Neural progenitor cell (in vitro differentiated cells): ENCODE measurements at regions not wholly inside any gene's neighbourhood (a gene's known extent, or its start where the extent isn't known, plus 50 kb on each side); places are given as distances from the start of the nearest gene placed in this dataset.

Source experiments
- DNase-seq: peaks from one replicate; pipeline ENCODE4 v3.0.0-alpha.2; 2016; ENCODE audit warnings: low spot score
- H2AFZ ChIP-seq: fragments of 200-600 bp; sonication (generic); replicated peaks from 2 replicates; pipeline ENCODE4 v1.6.1; 2016; ENCODE audit warnings: antibody characterized with exemption
- H3F3A ChIP-seq: fragments of 200-600 bp; sonication (generic); 2 replicates; pipeline ENCODE4 v1.6.1; 2016; ENCODE audit warnings: antibody characterized with exemption, low read depth
- H3K27ac ChIP-seq: fragments of 200-600 bp; sonication (generic); 2 replicates; pipeline ENCODE4 v1.5.1; 2016; ENCODE audit warnings: mild to moderate bottlenecking
- H3K27me3 ChIP-seq: fragments of 200-600 bp; sonication (generic); 2 replicates; pipeline ENCODE4 v1.6.1; 2016; ENCODE audit warnings: mild to moderate bottlenecking, moderate library complexity
- H3K36me3 ChIP-seq: fragments of 200-600 bp; sonication (generic); 2 replicates; pipeline ENCODE4 v1.5.1; 2016
- H3K4me1 ChIP-seq: fragments of 200-600 bp; sonication (generic); 2 replicates; pipeline ENCODE4 v1.6.1; 2016; ENCODE audit warnings: mixed run types
- H3K4me2 ChIP-seq: fragments of 200-600 bp; sonication (generic); 2 replicates; pipeline ENCODE4 v1.6.1; 2016
- H3K4me3 ChIP-seq: fragments of 200-600 bp; sonication (generic); 2 replicates; pipeline ENCODE4 v1.5.1; 2016
- H3K79me2 ChIP-seq: fragments of 200-600 bp; sonication (generic); 2 replicates; pipeline ENCODE4 v1.6.1; 2016; ENCODE audit warnings: low read depth
- H3K9ac ChIP-seq: fragments of 200-600 bp; sonication (generic); 2 replicates; pipeline ENCODE4 v1.6.1; 2016
- H3K9me3 ChIP-seq: fragments of 200-600 bp; sonication (generic); 2 replicates; pipeline ENCODE4 v1.5.1; 2016; ENCODE audit warnings: low read depth
- H4K20me1 ChIP-seq: fragments of 200-600 bp; sonication (generic); 2 replicates; pipeline ENCODE4 v1.6.1; 2016; ENCODE audit warnings: low read depth
- H3K27ac Mint-ChIP-seq: 3 replicates; pipeline ENCODE4 v1.8.0; 2021; ENCODE audit warnings: mixed read lengths
- H3K27me3 Mint-ChIP-seq: 2 replicates; pipeline ENCODE4 v1.8.0; 2022; ENCODE audit warnings: low read depth, mild to moderate bottlenecking, inconsistent platforms, moderate library complexity, mixed read lengths; ENCODE audit not compliant: insufficient read depth
- H3K36me3 Mint-ChIP-seq: 3 replicates; pipeline ENCODE4 v1.8.0; 2021; ENCODE audit warnings: mixed read lengths
- H3K4me1 Mint-ChIP-seq: 3 replicates; pipeline ENCODE4 v1.8.0; 2021; ENCODE audit warnings: mixed read lengths
- H3K4me3 Mint-ChIP-seq: 3 replicates; pipeline ENCODE4 v1.8.0; 2021; ENCODE audit warnings: mild to moderate bottlenecking, moderate library complexity, mixed read lengths
- H3K9me3 Mint-ChIP-seq: 3 replicates; pipeline ENCODE4 v1.8.0; 2020; ENCODE audit warnings: mixed read lengths
- CTCF ChIP-seq: fragments of 200-600 bp; sonication (generic); IDR thresholded peaks from 2 replicates; pipeline ENCODE4 v1.5.1; 2017; ENCODE audit warnings: antibody characterized with exemption, mild to moderate bottlenecking
- EZH2 ChIP-seq: fragments of 200-600 bp; sonication (generic); IDR thresholded peaks from 2 replicates; pipeline ENCODE4 v1.6.1; 2017; ENCODE audit warnings: antibody characterized with exemption, mild to moderate bottlenecking, moderate library complexity
- EZH2phosphoT487 ChIP-seq: fragments of 200-600 bp; sonication (generic); IDR thresholded peaks from 2 replicates; pipeline ENCODE4 v1.6.1; 2017; ENCODE audit warnings: antibody characterized with exemption

- no peaks in the 10 kb centered on the region for H3K27me3 Mint-ChIP-seq
- no peak overlapping the region for H3K4me3 Mint-ChIP-seq
- H3K4me2 ChIP-seq = no peak overlapping the region
- peaks cover 18% of the 10 kb centered on the region for H3K4me1 ChIP-seq
- H3K4me1 Mint-ChIP-seq = peaks cover 12% of the 10 kb centered on the region
- no peak overlapping the region for H2AFZ ChIP-seq
- no peak for DNase-seq
- no peaks in the 10 kb centered on the region for H3F3A ChIP-seq
- H3K9me3 ChIP-seq = no peaks in the 10 kb centered on the region
- no peaks in the 10 kb centered on the region for H3K36me3 Mint-ChIP-seq
- H3K79me2 ChIP-seq = no peaks in the 10 kb centered on the region
- H3K27ac Mint-ChIP-seq = no peak overlapping the region
- H3K4me3 ChIP-seq = no peak overlapping the region
- no peaks in the 10 kb centered on the region for H4K20me1 ChIP-seq
- no peak overlapping the region for H3K9ac ChIP-seq
- TF ChIP-seq CTCF = no peak
- no peak for TF ChIP-seq EZH2
- TF ChIP-seq EZH2phosphoT487 = no peak
- H3K27ac ChIP-seq = no peak overlapping the region
- no peaks in the 10 kb centered on the region for H3K36me3 ChIP-seq
- no peaks in the 10 kb centered on the region for H3K27me3 ChIP-seq
- no peaks in the 10 kb centered on the region for H3K9me3 Mint-ChIP-seq
Observed at GRCh38 chr10:83222300-83222699, 917.0 kb upstream of the GHITM start.

- H2AFZ ChIP-seq = peak overlapping the region; percentile 77
- peak overlapping the region; percentile 59 for H3K27ac Mint-ChIP-seq
- H3K4me3 Mint-ChIP-seq = no peak overlapping the region
- no peaks in the 10 kb centered on the region for H3K79me2 ChIP-seq
- H3K4me2 ChIP-seq = no peak overlapping the region
- no peaks in the 10 kb centered on the region for H3K36me3 Mint-ChIP-seq
- H3K4me1 ChIP-seq = peaks cover 16% of the 10 kb centered on the region
- H3K9me3 ChIP-seq = no peaks in the 10 kb centered on the region
- no peaks in the 10 kb centered on the region for H3K9me3 Mint-ChIP-seq
- H3K36me3 ChIP-seq = no peaks in the 10 kb centered on the region
- H3K27ac ChIP-seq = no peak overlapping the region
- no peaks in the 10 kb centered on the region for H3F3A ChIP-seq
- DNase-seq = peak; percentile 49
- no peaks in the 10 kb centered on the region for H3K27me3 ChIP-seq
- no peak for TF ChIP-seq EZH2phosphoT487
- TF ChIP-seq CTCF = no peak
- TF ChIP-seq EZH2 = no peak
- no peaks in the 10 kb centered on the region for H4K20me1 ChIP-seq
- peaks cover 12% of the 10 kb centered on the region for H3K4me1 Mint-ChIP-seq
- no peak overlapping the region for H3K9ac ChIP-seq
- no peaks in the 10 kb centered on the region for H3K27me3 Mint-ChIP-seq
- no peak overlapping the region for H3K4me3 ChIP-seq
Observed at GRCh38 chr10:83222832-83223742, 916.2 kb upstream of the GHITM start.

GRCh38 chr10:83225781-83226180 lies 913.5 kb upstream of the GHITM start:
- H3K27me3 Mint-ChIP-seq = peaks cover 2% of the 10 kb centered on the region
- no peak for DNase-seq
- Histone ChIP-seq H3K9me3 (no peaks in the 10 kb centered on the region), H4K20me1 (no peaks in the 10 kb centered on the region), H3K4me3 (no peak overlapping the region), H3F3A (no peaks in the 10 kb centered on the region), H3K27me3 (no peaks in the 10 kb centered on the region), H3K9ac (no peak overlapping the region), H3K27ac (no peak overlapping the region), H3K4me2 (no peak overlapping the region), H3K36me3 (no peaks in the 10 kb centered on the region), H2AFZ (no peak overlapping the region), H3K79me2 (no peaks in the 10 kb centered on the region), H3K4me1 (peaks cover 11% of the 10 kb centered on the region)
- H3K4me1 Mint-ChIP-seq = peaks cover 9% of the 10 kb centered on the region
- H3K4me3 Mint-ChIP-seq = no peak overlapping the region
- H3K27ac Mint-ChIP-seq = no peak overlapping the region
- no peaks in the 10 kb centered on the region for H3K36me3 Mint-ChIP-seq
- H3K9me3 Mint-ChIP-seq = no peaks in the 10 kb centered on the region
- TF ChIP-seq EZH2phosphoT487 (no peak), EZH2 (no peak), CTCF (no peak)
